T-helper 9 cell (primary cell): ENCODE measurements at regions not wholly inside any gene's neighbourhood (a gene's known extent, or its start where the extent isn't known, plus 50 kb on each side); places are given as distances from the start of the nearest gene placed in this dataset.

Source experiments
- DNase-seq: peaks from one replicate; pipeline ENCODE4 v3.0.0-alpha.2; 2020

DNA sequence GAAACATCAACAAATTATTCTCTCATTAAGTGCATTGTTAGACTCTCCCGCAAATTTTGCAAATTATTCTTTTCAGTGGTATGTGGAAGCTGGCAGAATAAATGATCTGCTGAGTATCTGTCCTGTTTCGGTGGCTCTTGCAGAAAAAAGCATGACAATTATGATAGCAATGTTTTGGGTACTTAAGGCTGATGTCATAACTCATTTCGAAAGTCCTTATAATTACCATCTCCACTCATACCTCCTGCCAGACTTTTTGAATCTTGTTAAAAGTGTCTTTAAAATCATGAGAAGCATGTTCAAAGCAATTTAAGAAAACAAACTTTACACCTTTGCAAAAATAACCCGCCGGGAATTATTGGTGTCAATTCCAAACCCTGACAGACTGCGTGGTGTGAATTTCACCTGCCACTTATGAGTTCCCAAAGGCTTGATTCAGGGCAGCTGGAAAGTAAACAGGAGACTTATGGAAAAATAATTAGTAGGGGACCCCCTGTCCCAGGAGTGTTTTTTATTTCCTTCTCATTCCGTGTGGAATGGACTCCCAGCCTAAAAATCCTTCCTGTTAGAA, 87.6 kb upstream of the E2F3 start:
- DNase-seq = no peak

GRCh38 chr6:20314866-20315845, 86.5 kb upstream of the E2F3 start:
- DNase-seq = no peak

- no peak for DNase-seq
These were observed 84.2 kb upstream of the E2F3 start for GRCh38 chr6:20317430-20317829.

- no peak for DNase-seq
These were observed 82.8 kb upstream of the E2F3 start for GRCh38 chr6:20318851-20319387.

GRCh38 chr6:20319520-20320357, 81.9 kb upstream of the E2F3 start:
- peak; percentile 56 for DNase-seq

DNA sequence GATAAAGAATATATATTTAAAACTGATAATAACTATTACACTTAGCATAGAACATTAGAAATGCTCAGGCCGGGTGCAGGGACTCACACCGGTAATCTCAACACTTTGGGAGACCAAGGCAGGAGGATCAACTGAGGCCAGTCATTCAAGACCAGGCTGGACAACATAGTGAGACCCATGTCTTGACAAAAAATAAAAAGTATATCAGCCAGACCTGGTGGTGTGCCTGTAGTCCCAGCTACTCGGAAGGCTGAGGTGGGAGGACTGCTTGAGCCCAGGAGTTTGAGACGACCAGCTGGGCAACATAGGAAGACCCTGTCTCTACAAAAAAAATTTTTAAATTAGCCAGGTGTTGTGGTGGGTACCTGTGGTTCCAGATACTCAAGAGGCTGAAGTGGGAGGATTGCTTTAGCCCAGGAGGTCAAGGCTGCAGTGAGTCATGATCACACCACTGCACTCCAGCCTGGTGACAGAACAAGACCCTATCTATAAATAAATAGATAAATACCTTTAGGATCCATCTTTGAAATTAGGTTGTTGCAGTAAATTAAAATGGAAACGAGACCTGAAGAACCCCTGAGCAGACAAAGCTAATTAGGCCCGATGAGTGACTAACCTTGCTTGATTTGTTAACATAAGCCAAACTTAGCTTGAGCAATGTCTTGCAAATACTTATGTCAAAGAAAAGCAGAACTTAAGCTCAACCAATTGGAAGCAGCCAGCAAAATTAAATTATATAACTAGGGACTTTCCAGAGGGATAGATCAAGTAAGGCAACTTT, 75.8 kb upstream of the E2F3 start:
- no peak for DNase-seq

DNA sequence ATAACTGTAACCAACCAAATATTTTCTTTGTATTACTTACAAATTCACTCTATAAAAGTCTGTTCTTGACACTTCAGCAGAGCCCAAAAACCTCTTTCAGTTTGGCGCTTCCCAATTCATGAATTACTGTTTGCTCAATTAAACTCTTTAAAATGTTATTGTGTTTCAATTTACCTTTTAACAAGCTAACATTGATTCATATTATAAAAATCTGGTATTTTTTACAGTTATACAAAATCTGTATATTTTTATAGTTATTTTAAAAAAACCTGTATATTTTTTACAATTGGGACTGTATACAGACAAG, 75.3 kb upstream of the E2F3 start:
- no peak for DNase-seq

- no peak for DNase-seq
These were observed 74.5 kb upstream of the E2F3 start for GRCh38 chr6:20327141-20327540.

DNA sequence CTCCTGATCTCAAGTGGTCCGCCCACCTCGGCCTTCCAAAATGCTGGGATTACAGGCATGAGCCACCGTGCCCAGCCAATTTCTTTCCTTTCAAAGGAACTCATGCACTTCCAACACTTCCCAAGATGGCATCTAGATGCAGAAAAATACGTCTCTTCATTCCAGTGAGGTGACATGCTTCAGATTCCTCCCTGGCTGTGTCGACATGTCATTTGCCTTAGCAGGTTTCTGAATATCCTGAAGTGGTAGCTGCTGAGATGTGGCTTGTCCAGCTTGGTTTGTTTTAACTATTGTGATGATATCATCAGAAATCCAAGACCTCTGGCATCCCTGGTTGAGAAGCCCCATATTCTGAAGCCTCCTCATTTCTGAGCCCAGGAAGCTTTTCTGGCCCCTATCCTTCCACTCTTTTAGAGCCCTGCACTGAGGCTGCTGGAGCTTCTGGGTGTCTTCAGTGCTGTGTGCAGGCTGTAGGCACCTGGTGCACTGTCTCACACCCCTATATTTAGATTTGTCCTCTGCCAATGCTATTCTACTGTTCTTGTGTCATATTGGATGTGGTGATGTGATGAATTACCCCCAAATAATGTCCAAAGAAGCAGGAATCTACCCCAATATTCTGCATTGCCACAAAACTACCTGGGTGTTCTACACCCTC, 73.3 kb upstream of the E2F3 start:
- no peak for DNase-seq

DNA sequence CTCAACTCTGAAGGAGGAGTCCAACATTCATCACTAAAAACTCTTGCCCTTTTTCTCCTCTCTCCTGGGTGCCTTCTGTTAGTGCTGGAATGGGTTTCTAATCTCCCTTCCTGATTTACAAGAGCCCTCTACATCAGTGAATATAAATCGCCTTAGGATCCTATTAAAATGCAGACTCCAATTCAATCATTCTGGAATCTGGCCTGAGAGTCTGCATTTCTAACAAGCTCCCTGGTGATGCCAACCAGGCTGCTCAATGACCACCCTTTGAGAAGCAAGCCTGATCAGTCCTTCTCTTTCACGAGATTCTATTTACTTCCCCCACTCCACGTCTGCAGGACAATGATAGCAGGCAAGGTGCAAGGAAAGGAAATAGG, 72.8 kb upstream of the E2F3 start:
- no peak for DNase-seq

- DNase-seq = no peak
These were observed 70.6 kb upstream of the E2F3 start for GRCh38 chr6:20331042-20331441.

DNA sequence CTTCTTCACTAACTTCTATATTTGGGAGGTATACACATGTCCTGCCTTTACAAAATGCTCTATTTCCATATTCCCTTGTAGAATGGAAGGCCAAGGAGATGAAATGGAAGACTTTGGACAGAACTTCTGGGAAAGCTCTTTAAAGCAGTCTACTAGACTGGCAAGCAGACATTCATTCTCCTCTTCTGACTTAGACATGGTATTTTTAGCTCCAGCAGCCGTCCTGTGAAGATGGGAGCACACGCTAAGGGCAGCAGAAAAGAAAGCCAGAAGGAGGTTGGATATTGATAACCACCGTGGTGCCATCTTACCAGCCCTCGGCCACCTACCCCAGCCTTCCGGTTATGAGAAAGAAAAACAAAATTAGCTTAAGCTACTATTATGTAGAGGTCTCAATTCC, 70.1 kb upstream of the E2F3 start:
- no peak for DNase-seq

DNA sequence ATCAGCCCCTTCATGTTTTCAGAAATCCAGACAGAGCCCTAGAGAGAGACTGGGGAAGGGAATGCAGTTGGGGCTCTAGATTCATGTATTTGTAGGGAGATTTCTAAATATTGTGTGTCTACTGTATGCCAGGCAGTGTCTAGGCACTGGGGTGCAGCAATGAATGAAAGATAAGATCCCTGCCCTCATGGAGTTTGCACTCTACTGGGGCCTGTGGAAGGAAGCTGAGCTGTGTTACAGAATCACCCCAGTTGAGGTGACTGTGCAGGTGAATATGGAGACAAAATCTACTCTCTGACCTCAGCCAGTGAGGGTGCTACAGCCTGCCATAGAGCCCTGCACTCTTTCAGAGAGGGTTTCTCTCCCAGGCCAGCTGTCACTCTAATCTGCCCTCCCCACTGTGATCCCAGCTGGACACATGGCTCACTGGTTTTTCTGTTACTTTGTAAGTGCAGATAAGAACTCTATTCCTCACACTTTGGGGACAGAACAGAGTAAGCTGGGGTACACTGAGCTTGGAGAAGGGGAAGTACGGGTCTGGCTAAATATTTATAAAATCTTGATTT, 69.2 kb upstream of the E2F3 start:
- DNase-seq = no peak

GRCh38 chr6:20333721-20334269, 67.9 kb upstream of the E2F3 start:
- no peak for DNase-seq

DNA sequence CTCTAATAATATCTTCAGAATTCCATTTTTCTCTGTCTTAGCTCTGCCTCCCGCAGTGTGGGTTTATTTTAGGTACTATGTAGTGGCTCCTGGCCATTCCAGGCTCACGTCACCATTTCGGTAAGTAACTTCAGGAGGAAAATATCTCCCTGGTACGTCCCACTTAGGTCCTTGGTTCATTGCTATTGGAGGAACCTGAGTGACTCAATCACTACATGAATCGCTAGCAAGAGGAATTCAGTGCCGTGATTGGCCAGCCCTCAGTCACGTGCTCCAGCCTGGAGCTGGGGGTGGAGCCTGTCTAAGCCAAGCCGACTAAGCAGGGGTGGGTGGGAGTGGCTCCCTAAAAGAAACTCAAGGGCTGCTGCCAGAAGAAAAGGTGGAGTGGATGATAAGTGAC, 67.3 kb upstream of the E2F3 start:
- DNase-seq = no peak

DNA sequence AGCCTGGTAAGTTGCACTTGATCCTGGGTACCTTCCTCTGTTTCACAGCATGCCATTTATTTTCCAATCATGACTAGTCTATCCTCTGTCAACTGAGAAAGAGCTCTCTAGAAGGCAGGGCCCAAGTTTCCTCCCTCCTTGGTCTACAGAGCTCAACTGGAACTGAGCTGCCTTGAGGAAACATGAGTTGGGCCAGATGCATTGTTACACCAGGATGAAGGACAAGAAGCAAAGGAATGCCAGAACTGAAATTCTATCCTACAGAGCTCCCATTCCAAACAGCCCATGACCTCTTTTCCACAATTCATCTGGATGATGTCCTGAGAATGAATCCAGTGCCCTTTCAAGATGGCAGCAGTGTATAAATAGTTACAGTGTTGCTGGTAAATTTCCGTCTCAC, 66.7 kb upstream of the E2F3 start:
- no peak for DNase-seq

- no peak for DNase-seq
These were observed 65.8 kb upstream of the E2F3 start for GRCh38 chr6:20335872-20336271.

DNA sequence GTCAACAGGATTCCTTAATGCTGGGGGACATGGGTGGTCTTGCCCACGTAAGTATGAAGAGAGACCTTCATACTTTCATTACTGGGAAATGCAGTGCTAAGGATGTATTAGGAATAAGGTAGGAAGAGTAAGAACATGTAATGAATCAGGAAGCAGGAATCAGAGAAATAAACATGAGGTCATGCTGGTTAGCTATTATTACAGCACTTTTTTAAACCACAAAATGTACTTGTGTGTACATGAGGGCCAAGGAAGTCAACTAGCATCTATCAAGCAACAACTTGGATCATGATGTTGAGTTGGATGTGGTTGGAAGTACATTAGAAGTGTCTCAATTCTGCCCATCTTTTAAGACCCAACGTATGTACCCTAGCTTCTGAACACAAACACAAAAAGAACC, 63.5 kb upstream of the E2F3 start:
- DNase-seq = no peak

DNA sequence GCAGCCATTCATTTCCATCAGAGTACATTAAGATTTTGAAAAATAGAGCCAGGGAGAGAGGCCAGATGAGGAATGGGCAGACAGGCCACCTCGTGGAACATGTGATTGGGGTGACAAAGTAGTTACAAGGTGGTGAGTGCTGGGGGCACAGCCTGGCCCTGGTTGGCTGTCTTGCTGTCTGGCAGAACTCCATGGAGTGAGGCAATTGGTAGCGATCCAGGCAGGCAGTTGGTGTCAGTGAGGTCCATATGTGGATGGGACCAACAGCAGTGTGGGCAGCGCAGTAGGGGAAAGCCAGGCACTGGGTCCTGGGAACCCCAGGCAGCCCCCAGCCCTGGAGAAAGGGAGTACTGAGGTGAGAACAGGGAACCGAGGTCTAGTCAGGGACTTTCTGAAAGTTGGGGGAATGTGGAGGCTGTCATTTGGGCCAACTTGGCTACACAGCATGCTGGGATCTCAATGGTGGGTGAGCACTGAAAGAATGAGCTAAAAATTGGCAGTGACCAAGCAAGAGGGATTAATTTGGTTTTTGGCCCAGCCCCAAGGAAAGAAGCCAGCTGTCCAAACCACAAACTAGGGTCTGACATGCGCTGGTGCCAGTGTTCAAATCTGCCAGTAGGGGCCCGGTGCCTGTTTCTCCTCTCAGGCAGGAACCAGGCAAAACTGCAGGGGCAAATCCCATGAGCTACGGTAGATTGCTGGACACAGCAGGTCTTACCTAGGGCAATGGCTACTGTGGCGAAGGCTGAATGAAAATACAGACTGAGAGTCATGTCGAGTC, 61.4 kb upstream of the E2F3 start:
- DNase-seq = no peak

- no peak for DNase-seq
These were observed 60.6 kb upstream of the E2F3 start for GRCh38 chr6:20341096-20341495.

GRCh38 chr6:20341564-20341963, 60.1 kb upstream of the E2F3 start:
- no peak for DNase-seq
